NCI-H69 (cell line): ENCODE measurements at regions not wholly inside any gene's neighbourhood (a gene's known extent, or its start where the extent isn't known, plus 50 kb on each side); places are given as distances from the start of the nearest gene placed in this dataset.

ENCODE experiments used
- DNase-seq: peaks from one replicate; lab custom pipeline; 2025; lab: John Stamatoyannopoulos, UW

GRCh38 chr10:78566284-78567111 lies 502.3 kb upstream of the ZMIZ1 start:
- no peak for DNase-seq

DNA sequence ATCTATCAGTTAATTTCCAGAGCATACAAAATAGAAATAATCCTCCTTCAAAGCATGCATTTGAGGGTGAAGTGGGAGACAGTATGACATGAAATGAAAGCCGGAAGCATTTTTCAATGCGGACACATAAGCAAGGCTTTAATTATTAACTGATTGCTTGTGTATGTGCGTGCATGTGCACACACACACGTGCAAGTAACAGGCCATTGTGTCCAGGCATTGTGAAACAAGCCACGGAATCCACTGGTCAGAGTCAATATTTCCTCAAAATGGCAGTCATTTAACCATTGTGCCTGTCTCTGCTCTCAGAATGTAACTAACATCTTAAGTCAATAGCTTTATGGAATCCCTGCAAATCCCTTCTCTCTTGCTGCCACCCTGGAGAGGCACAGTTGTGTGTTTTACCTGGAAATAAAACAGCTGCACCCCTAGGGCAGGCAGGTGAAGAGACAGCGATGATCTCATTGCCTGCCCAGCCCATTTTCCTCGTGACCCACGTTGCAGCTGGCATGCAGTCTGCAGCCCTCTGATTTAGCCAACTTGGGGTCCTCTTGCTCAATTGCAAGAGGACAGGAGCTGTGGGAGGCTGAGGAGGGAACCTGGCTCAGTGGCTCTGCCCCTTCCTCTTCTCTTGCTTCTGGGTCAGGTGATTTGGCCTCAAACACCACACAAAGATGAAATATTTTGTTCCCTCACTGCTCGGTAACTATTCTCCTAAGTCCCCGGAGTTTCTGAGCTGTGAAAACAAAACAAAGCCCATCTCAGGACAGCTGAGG lies 500.9 kb upstream of the ZMIZ1 start:
- DNase-seq: peak; percentile 91

DNA sequence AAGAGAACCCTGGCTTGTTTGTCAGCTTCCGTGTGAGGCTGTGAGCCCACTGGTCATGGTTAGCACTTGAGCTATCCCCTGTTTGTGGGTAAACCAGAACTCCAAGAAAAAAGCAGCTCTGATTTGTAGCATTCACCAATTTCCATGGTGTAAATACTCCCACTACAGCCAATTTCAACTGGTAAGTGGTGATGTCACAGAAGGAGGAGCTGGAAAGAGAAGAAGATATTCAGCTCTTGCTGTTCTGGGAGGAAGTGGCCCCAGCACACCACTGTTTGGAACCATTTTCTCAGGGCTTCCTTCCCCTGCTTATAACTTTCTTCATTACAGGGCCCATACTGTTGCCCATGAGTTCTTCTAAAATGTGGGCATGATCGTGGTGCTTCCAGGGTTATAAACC lies 500.1 kb upstream of the ZMIZ1 start:
- no peak for DNase-seq

GRCh38 chr10:78570633-78571235 lies 498.0 kb upstream of the ZMIZ1 start:
- DNase-seq: no peak

GRCh38 chr10:78571286-78571685 lies 497.5 kb upstream of the ZMIZ1 start:
- DNase-seq: no peak

DNA sequence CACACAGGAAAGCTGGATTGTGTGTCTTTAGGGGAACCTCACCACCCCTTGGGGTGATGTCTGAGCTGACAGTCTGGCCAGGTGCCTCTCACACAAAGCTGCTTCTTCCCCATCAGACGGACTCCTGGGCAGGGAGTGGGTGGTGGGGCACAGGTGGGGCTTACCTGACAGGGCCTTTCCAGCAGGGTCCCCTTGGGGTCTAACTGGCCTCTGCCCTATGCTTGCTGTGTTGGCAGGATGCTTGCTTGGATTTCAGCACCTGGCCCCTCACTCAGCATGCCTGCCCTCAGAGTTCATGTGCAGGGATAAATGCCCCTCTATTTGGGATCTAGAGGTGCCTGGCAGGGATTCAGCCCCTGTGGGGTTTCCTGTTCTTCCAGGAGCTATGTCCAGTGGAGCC lies 496.9 kb upstream of the ZMIZ1 start:
- DNase-seq: no peak

DNA sequence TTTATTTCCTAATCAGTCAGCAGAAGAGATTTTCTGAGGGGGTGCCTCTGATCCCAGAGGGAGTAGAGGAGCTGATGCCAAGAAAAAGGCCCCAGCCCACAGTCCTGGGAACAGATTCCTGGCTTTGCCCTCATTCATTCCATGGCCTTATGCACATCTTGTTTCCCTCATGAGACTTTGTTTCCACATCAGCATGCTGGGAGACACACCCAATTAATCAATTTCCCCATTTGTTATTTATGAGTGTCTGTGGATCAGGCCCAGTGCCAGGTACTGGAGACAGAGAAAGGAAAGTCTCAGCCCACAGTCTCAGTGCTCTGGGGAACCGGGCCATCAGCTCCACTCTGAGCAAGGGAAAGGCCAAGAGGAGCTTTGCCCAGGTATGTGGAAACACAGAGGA lies 496.2 kb upstream of the ZMIZ1 start:
- no peak for DNase-seq

GRCh38 chr10:78574547-78574946 lies 494.2 kb upstream of the ZMIZ1 start:
- no peak for DNase-seq

DNA sequence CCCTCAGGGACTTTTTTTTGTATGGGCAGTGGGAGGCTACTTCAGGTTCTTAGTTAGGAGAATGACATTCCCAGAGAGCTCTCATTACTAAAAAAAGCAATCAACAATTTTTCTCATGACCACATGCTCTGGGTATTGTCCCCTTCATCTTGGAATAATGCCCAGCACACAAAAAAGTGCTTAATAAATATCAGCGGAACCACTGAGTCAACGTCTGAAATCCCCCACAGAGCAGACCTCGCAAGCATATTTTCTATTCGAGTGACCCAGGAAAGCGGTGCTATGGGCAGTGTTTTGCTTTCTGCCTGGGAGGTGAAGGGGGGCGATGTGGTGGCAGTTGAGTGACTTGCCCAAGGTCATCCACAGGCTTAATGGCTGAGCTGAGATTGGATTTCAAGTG lies 493.4 kb upstream of the ZMIZ1 start:
- DNase-seq: peak; percentile 19

DNA sequence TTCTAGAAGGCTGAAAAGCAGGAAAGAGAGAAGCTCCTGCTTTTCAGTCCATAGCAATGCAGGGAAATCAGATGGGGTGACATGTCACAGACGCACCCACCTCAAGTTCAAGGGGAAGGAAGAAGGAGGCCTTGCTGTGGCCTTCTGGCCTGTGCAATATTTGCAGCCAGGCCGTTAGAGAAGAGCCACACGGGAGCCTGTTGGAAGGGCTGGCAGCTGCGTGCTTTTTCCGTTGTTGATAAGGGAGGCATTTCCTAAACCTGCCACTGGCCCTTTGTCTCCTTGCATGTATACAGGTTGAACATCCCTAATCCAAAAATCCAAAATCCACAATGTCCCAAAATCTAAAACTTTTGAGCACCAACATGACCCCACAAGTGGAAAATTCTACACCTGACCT lies 492.5 kb upstream of the ZMIZ1 start:
- DNase-seq: no peak

GRCh38 chr10:78577712-78578111 lies 491.1 kb upstream of the ZMIZ1 start:
- peak; percentile 6 for DNase-seq

- peak; percentile 24 for DNase-seq
Measured at GRCh38 chr10:78578929-78579328, 489.8 kb upstream of the ZMIZ1 start.

GRCh38 chr10:78579576-78579975 lies 489.2 kb upstream of the ZMIZ1 start:
- no peak for DNase-seq

DNA sequence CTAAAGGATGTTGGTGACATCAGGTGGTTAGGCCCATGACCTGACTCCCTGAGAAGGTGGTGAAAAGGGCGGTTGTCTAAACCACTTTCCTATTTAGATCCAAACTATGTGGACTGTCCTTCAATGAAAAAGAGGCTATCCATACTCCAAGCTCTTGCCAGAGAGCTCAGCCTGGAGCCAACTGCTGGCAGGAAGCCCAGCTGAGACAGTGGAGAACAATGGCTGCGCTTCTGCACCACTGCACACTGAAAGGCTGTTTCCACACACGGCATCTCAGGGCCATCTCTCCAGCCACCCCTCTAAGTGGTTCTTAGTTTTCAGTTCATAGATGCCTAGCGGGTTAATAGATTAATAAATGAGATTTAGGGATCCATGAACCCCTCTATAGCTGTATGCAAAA lies 488.8 kb upstream of the ZMIZ1 start:
- peak; percentile 83 for DNase-seq

GRCh38 chr10:78581133-78581694 lies 487.6 kb upstream of the ZMIZ1 start:
- peak; percentile 10 for DNase-seq

GRCh38 chr10:78582540-78582939 lies 486.2 kb upstream of the ZMIZ1 start:
- DNase-seq: no peak

GRCh38 chr10:78584266-78584665 lies 484.5 kb upstream of the ZMIZ1 start:
- no peak for DNase-seq

DNA sequence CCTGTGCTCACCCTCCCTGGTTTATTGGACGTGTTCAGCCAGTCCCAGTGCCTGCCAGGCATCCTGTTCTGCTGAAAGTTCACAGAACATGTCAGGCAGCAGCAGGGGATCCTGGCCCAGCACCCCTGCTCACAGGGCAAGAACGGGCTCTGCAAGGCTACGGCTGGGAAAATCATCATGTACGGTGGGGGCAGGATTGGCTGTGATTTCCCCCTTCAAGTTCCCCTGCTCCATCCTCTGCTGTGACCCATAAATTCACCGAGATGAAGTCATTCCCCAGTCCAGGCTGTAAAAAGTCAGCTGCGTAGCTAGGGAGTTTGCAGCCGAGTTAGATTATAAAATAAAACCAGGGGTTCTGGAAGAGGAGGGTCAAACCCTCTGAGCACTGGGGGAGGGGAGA lies 484.1 kb upstream of the ZMIZ1 start:
- DNase-seq: no peak

- no peak for DNase-seq
Measured at GRCh38 chr10:78585952-78586351, 482.8 kb upstream of the ZMIZ1 start.

- DNase-seq: no peak
Measured at GRCh38 chr10:78588194-78588811, 480.5 kb upstream of the ZMIZ1 start.

- DNase-seq: peak; percentile 4
Measured at GRCh38 chr10:78589687-78590086, 479.1 kb upstream of the ZMIZ1 start.

DNA sequence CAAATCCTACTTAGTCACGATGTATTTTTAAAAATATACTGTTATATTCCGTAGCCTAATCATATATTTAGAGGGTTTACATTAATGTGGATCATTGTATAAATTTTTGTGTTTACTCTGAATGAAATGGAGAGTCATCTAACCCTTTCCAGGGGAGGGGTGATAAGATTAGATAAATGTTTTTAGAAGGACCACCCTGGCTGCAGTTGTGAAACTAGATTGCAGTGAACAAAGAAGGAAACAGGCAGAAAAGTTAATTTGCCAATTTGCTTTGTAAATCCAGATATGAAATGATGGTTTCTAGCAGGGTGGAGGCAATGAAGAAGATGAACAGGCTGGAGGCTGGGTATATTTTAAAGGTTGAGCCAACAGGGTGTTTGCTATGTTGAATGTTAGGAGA lies 477.7 kb upstream of the ZMIZ1 start:
- no peak for DNase-seq
